GM10266 (cell line): ENCODE measurements at regions not wholly inside any gene's neighbourhood (a gene's known extent, or its start where the extent isn't known, plus 50 kb on each side); places are given as distances from the start of the nearest gene placed in this dataset.
"Not testable (repeated sequence)": the region's sequence is repeated elsewhere in the genome, so short reads cannot be mapped to it uniquely, and the experiment has no call there.

Source experiments
- DNase-seq: peaks from one replicate; pipeline ENCODE4 v3.0.0; 2012; ENCODE audit errors: extremely low spot score
- CTCF ChIP-seq: IDR thresholded peaks from 2 replicates; pipeline ENCODE4 v1.5.1; 2012; ENCODE audit warnings: mild to moderate bottlenecking, low read depth; ENCODE audit not compliant: control insufficient read depth, insufficient read depth; ENCODE audit errors: missing control alignments

- no peak for DNase-seq
- no peak for TF ChIP-seq CTCF
These were observed 158.7 kb upstream of the SPRED1 start for GRCh38 chr15:38093931-38094330.

- no peak for TF ChIP-seq CTCF
- no peak for DNase-seq
These were observed 149.7 kb upstream of the SPRED1 start for GRCh38 chr15:38102972-38103371.

- no peak for DNase-seq
- no peak for TF ChIP-seq CTCF
These were observed 149.1 kb upstream of the SPRED1 start for GRCh38 chr15:38103564-38103963.

GRCh38 chr15:38111070-38111469, 141.6 kb upstream of the SPRED1 start:
- no peak for DNase-seq
- no peak for TF ChIP-seq CTCF

- no peak for DNase-seq
- no peak for TF ChIP-seq CTCF
These were observed 140.2 kb upstream of the SPRED1 start for GRCh38 chr15:38112406-38112805.

- DNase-seq: no peak
- TF ChIP-seq CTCF: no peak
These were observed 137.5 kb upstream of the SPRED1 start for GRCh38 chr15:38115121-38115520.

- DNase-seq: no peak
- no peak for TF ChIP-seq CTCF
These were observed 134.9 kb upstream of the SPRED1 start for GRCh38 chr15:38117781-38118180.

GRCh38 chr15:38119865-38120264, 132.8 kb upstream of the SPRED1 start:
- not testable (repeated sequence) for DNase-seq
